HG02938 (cell line): ENCODE measurements at regions not wholly inside any gene's neighbourhood (a gene's known extent, or its start where the extent isn't known, plus 50 kb on each side); places are given as distances from the start of the nearest gene placed in this dataset.
"Not testable (repeated sequence)": the region's sequence is repeated elsewhere in the genome, so short reads cannot be mapped to it uniquely, and the experiment has no call there.

Source experiments
- ATAC-seq: cut with Tn5 transposase; IDR thresholded peaks from one replicate; pipeline ENCODE4 v1.9.1; 2021; ENCODE audit warnings: mild to moderate bottlenecking, moderate library complexity; ENCODE audit not compliant: unreplicated experiment

DNA sequence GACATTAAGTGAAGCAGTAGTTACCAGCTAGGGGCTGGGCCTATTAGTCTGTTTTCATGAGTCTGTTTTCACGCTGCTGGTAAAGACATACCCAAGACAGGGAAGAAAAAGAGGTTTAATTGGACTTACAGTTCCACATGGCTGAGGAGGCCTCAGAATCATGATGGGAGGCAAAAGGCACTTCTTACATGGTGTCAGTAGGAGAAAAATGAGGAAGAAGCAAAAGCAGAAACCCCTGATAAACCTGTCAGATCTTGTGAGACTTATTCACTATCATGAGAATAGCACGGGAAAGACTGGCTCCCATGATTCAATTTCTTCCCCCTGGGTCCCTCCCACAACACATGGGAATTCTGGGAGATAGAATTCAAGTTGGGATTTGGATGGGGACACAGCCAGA lies 108.0 kb upstream of the LNX1 start:
- not testable (repeated sequence) for ATAC-seq

DNA sequence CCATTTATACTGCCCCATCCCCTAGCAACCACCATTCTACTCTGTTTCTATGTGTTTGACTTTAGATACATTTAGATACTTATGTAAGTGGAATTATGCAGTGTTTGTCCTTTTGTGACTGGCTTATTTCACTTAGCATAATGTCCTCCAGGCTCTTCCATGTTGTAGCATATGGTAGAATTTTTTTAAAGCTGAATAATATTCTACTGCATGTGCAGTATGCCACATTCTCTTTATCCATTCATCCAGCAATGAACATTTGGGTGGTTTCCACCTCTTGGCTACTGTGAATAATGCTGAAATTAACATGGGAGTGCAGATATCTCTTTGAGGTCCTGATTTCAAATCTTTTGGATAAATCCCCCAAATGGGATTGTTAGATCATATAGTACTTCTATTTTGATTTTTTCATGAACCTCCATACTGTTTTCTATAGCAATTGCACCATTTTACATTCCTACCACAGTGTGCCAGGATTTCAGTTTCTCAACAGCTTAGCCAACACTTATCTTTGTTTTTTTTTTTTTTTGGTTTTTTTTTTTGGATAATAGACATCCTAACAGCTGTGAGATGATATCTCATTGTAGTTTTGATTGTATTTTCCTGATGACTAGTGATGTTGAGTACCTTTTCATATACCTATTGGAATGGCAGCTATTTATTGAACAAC lies 105.9 kb upstream of the LNX1 start:
- ATAC-seq = no peak

DNA sequence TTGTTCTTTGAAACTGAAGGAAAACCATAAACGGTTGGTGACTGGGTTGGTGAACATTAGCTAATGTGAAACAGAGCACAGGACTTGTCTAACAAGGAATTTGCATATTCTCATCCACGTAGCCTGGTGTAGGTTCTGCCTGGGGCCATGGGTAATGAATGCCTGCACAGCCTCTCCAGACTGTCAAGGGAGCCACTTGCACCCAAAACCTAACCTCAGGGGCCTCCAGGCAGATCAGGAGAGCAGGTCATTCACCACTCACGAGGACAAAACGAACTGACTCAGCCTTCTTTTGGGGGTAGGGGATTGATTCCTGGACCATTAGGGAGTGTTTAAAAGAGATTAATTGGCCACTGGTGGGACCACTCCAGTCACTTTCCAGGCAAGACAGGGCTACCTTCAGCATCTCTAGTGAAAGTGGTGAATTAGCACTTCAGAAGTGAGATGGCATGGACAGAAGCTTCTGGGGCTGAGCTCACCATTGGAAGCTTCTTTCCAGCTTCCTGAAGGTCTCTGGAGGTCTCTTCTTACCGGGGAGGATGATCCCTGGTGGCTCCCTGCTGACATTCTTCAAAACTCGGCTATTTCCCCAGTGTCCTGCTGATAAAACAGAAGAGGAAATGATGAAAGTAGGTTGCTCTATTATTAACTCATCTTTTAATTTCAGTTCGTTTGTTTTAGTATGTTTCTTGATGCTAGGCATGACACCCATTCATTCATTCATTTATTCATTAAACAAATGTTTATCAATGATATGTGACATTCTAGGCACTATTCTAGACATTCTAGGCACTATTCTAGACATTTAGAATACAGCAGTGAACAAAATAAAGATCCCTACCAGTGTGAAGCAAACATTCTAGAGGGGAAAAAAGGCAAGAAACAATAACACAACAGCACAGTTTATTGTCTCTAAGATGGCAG lies 104.5 kb upstream of the LNX1 start:
- ATAC-seq = peak; percentile 94

DNA sequence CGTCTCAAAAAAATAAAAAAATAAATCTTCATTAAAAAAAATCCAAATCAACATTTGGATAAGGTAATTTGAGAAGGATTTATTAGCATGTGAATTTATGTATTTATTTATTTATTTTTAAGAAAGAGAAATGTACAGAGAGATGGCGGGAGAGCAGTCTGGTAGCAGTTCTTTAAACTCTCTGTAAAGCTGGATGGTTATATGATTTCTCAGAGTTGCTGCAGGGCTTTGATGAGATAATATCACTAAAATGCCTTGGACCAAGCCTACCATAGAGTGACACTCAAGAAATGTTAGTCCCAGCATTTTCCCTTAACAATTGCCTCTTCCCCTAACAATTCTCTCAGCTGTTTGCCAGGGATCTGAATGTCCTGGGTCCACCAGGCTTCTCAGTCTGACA lies 103.4 kb upstream of the LNX1 start:
- ATAC-seq = no peak

DNA sequence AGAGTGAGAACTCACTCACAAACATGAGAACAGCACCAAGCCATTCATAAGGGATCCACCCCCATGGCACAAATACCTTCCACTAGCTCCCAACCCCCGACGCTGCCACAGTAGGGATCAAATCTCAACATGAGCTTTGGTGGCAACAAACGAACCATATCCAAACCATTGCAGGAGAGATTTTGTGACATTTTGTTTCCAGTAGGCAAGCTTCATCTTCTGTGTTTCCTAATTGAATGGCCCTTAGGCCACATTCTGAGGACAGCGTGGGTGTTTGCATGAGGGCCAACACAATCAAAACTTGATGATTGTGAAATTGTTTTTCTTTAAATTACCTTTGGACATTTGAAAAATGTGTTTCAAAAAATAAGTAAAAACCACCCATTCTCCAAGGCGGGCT lies 102.6 kb upstream of the LNX1 start:
- ATAC-seq = no peak

DNA sequence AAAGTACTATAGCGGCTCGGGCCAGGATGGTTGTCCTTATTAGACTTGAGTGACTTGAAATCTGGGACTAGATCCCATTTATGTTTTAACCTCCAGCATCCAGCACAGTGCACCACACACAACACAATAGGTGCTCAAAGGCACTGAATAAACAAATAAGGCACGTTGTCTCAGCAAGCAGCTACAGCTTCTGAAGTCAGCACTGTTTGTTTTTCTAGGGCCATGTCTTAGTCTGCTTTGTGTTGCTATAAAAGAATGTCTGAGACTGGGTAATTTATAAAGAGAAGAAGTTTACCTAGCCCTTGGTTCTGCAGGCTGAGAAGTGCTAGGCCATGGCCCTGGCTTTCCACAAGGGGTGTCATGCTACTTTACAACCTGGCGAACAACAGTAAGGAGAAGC lies 102.1 kb upstream of the LNX1 start:
- ATAC-seq = no peak

DNA sequence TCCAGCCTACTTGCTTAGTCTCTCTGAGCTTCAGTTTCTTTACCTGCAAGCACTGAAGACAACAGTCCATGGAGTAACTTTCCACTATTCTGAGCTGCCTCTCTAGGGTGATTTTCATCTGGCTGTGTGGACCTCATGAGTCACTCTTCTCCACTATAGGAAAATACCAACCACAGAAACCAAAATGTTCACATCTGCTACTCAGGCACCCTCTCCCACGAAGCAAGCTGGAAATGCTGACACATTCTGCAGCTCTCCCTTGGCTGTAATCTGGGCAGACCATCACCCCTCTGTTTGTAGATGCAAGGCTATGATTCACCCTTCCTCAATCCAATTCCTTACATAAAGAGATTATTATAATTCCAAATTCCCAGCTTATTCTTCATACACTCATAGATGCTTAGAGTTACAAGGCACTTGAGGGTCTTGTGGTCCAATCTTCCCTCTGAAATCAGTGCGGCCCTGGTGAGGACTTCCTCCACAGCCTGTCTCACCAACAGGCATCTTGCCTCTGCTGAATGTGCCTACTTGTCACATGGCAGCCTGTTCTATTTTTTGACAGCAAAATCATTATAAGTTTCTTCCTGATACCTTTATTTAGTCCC lies 97.0 kb upstream of the LNX1 start:
- peak; percentile 83 for ATAC-seq

DNA sequence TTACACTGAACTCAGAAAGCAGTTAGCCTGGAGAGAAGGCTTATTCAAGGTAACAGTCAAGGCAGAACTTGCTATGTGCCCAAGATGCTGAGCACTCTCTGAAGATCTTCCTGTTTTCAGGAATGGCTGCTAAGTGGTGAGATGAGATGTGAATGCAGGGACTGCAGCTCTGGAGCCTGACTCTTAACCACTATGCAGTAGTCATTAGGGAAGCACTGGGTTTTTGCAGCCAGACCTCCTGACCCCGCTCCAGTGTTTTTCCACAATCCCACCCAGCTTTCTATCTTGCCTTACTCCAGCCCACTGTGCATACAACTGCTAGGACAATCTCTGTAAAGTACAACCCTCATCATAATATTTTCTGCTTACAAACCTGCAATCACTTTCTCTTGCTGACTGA lies 95.2 kb upstream of the LNX1 start:
- ATAC-seq = no peak

DNA sequence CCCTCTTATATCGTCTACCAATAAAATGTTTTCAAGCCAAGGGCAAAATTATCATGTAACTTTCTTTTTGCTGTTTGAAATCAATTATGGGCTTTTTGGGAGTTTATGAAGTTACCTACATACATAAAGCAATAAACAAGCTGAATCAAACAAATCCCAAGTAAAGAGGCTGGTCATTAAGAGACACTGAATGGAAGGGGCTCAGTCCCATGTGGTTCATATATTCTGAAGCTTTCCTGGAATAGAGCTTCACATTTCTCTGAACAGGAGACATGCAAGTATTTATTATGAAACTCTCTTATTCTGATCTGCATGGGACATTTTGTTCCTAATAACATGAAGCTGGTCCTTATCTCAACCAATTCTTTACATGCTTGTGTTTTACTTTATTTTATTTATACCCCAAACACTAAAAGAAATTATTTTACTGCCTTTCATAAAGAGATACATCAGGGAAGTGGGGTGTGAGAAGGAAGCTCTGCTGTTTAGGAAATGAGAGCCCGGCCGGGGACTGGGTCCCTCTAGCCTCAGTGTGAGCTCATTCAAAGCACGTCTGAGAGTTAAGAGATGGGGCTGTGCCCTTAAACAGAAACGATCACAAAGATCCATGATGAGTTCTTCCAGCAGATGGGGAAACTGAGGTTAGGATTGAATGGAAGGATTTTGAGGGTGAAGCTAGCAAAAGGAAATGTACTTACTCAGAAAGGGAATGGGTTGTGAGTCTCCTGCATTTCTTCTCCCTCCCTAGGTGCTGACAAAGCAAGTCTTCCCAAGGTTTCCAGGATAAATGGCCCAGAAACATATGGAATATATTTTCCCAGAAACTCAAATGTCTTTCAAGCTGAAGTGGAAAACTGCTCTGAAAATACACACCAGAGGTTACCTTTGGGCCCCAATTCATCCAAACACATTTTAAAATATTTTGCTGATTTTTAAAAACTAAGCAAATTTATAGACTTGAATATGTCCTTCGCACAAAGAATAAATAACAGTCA lies 93.1 kb upstream of the LNX1 start:
- no peak for ATAC-seq

DNA sequence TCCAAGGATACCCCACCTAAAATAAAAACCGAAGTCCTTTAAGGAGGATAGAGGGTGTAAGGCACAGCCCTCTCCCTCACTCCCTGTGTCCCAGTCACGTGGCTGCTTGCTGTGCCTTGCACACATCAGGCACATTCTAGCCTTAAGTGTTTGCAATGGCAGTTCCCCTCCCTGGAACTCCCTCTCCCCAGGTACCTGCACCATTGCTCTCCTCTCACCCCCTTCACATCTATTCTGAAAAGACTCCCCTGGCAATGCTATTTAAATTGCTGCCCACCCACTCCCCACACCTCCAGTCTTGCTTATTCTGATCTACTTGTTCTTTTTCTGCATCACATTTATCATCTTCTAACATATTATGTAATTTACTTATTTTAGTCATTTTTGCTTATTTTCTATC lies 91.6 kb upstream of the LNX1 start:
- ATAC-seq = no peak

DNA sequence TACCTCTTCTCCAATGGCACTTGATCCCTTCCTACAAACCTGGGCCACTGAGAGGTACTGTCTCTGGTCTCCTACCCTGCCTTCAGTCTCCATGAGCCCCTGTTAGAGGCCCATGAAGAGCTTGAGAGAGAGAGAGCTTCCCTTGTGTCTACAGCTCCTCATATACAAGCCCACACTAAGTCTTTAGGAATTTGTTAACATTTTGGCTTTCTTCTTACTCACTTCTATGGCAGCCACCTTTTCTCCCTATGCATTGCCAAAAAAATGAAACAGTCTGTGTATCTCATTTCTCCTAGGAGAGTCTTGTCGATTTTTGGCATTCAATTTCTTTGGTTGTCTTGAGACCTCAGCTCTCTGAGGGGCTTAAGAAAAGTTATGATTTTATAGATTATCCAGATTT lies 90.9 kb upstream of the LNX1 start:
- ATAC-seq = no peak

DNA sequence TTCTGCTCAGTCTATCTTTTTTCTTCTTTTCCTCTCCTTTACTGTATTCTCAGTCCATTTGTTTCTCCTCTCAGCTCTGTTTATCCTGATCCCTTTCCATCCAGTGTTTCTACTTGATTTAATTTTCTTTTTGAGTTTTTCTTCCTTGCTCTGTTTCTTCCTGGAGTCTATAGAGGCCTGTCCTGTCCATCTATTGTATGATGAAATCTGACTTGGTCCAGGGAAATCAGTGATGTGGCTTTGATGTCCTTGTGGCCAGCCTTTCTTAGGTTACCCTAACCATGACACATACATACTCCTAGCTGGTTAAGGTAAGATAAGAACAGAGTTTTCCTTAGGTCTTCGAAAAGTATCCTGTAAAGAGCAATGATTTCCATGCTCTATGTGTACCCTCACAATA lies 89.3 kb upstream of the LNX1 start:
- no peak for ATAC-seq

DNA sequence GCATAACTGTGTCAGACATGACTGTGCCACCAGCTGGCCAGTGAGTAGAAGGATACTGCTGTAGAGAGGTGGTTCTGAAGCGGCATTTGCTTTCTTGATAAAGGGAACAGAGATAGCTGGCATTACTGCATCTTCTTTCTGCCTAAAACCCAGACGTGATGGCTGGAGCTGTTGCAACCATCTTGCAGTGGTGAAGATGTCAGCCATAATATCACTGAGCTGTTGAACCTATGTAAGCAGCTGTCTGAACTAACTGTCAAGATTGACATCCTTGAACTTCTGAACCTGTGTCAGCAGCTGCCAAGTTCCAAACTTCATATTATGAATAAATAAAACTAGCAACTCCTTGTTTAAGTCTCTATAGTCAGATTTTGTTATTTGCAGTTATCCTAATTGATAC lies 88.9 kb upstream of the LNX1 start:
- no peak for ATAC-seq

DNA sequence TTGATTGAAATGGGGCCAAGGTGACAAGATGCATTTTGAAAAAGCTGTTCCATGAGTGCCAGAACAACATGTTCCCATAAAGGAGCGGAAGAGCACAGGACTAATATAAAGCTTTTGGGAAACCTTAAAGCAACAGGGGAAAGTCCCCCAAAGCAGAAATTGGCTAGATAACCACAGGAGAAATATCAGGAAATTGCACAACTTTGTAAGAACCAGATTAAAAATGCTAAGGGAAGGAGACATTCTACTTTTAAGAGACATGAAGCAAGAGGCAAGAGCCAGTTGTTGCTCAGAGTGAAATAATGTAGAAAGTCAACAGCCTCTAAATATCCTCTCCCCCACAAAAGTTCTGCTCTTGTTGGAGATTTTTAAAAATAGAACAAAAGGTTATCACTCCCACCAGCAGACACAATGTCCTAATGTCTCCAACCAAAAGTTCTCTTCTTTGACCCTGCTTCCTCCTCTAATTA lies 85.2 kb upstream of the LNX1 start:
- no peak for ATAC-seq

DNA sequence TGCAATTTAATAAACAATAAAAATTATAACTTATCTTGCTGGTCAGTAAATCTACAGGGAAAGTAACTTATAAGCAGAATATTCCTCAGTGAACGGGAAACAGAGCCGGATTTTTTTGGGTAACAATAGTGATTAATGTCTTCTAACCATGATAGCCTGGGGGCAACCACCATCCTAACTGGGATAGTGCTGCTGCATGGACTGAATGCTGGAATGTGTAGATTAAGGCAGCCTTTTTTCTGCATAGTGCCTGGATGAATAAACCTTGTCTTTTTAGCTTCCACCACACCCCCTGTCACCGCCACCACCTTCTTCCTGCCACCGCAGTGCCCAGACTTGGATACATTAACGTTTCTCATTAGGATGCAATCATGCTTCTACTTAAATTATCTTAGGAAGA lies 83.6 kb upstream of the LNX1 start:
- ATAC-seq = no peak

DNA sequence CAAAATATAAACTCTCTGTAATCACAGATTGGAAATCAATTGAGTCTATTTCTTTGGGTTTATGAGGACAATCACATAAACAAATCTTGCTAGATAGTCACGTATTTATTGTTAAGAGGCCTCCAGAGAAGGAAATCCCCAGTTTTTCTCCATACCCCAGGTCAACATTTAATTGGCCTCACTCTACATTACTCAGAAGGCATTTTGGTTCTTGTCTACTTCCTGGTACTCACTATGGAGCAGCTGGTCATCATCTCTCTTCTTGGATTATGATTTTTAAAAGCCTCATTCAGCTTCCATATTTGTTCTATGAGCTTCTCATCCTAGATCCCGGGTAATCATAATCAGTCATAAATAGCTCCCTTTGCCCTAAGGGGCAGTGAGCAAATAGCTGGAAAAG lies 81.6 kb upstream of the LNX1 start:
- no peak for ATAC-seq

DNA sequence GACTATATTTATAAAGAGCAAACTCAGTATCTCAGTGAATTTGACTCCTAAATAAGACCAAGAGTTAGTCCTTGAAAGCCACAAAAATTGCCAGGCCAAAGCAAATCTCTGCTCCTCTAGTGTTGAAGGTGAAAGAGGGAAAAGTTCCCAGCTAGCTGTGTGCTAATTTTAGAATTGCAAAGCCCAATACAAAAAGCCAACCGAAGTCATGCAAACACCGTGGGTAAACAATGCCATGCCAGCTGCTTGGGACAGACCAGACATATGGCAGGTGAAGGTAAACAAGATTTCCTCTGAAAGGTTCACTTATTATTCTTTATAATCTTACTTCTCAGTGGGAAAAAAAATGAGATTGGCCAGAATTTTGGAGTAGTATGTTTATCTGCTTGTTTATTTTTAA lies 80.5 kb upstream of the LNX1 start:
- ATAC-seq = no peak

DNA sequence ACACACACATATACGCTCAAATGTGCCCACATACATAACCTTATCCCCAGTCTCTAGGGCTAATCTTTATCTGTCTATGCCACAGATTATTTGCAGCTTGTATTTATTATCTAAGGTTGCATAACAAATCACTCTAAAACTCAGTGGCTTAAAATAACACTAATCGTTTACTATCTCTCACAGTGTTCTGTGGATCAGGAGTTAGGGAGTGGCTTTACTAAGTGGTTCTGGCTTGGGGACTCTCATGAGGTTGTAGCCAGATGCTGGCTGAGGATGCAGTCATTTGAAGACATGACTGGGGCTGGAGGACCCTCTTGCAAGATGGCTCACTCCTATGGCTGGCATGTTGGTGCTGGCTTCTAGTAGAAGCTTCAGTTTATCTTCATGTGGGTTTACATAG lies 68.5 kb upstream of the LNX1 start:
- no peak for ATAC-seq

DNA sequence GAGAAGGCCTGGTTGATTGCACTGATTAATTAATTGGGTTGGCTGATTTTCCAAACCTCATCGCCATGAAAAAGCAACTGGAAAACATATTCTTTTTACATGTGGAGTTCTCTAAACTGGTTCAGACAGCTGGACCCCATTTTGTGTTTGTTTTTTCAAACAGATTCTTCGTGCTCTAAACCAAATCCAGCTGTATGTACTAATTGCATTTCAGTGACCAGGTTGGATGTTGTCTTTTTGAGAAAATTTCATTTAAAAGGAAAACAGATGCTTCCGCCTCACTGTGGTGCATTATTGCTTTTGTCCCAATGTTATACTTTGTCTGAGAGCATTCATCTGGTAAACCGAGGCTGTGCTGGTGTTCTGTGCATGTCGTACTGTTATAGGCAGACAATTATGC lies 67.8 kb upstream of the LNX1 start:
- ATAC-seq = no peak

DNA sequence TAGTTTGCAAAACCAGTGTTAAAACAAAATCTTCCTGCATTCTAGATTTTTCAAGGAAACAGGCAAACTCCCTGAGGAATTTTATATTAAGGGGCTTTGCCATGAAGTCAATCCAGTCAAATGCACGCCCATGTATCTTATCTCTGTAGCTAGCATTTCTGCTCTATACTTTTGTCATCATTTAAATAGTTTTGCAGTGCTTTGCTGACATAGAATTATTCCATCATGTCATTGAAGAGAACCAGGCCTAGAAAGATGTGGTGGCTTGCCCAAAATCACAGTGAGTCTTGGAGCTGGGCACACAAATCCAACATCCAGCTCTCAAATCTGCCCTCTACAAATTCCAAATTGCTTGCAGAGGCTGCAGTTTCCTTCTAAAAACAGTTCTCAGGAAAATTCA lies 66.7 kb upstream of the LNX1 start:
- no peak for ATAC-seq
